ENCODE measurements at regions not wholly inside any gene's neighbourhood (a gene's known extent, or its start where the extent isn't known, plus 50 kb on each side); places are given as distances from the start of the nearest gene placed in this dataset.

- TF ChIP-seq RNF2 (conservative IDR thresholded peaks at IDR 0.05; ENCODE audit: low read depth), result no peak
- no peak for TF ChIP-seq ZBTB44 (CRISPR knock-in tag; IDR thresholded peaks at IDR 0.05)
- TF ChIP-seq DR1 (CRISPR knock-in tag; IDR thresholded peaks at IDR 0.05), result no peak
- TF ChIP-seq PRDM10 (CRISPR knock-in tag; IDR thresholded peaks at IDR 0.05; ENCODE audit: low read depth), result no peak
- no peak for TF ChIP-seq ZNF160 (CRISPR knock-in tag; IDR thresholded peaks at IDR 0.05)
- no peak for TF ChIP-seq POLR2A (IDR thresholded peaks at IDR 0.05; ENCODE audit: insufficient read depth in 1 of 2, low read depth in 2 of 2, low read length in 2 of 2)
Observed at GRCh38 chr18:78293940-78294541, 685.6 kb upstream of the SALL3 start.

All from HepG2 (cell line).